ENCODE measurements at regions not wholly inside any gene's neighbourhood (a gene's known extent, or its start where the extent isn't known, plus 50 kb on each side); places are given as distances from the start of the nearest gene placed in this dataset.

DNA sequence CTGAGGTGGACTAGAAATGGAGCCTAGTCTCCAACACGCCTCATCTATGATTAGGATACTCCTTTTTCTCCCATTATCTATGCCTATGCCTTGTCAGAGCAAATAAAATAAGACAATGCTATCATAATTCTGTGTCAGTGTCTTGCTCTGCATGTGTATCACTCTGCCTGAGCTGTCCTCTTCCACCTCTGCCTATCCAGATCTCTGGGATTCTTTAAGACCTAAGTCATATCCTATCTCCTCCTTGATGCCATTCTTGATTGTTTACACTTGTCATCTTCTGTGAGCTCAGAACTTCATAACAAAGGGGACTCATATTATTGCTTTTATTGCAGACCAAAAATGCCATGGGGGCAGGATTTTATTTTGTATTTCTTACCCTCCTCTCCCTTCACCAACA, 351.2 kb upstream of the C9orf72 start:
- no peak for DNase-seq

DNA sequence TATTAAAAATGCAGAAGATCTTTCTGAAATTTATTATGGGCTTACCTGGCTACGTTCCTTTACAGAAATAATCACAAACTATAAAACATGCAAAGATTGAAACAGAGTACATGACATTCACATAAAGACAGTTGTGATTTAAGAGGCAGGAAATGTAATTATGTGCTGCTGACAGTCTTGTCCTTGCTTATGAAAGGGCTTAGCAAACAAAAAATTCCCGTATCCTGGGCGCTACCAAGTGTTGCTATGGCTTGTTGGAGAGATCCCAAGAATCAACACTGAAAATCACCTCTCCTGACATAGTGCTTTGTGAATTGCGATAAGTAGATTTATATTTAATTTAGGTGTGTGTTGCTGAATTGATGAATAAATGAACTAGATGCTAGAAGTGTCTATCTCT, 352.5 kb upstream of the C9orf72 start:
- DNase-seq = no peak

DNA sequence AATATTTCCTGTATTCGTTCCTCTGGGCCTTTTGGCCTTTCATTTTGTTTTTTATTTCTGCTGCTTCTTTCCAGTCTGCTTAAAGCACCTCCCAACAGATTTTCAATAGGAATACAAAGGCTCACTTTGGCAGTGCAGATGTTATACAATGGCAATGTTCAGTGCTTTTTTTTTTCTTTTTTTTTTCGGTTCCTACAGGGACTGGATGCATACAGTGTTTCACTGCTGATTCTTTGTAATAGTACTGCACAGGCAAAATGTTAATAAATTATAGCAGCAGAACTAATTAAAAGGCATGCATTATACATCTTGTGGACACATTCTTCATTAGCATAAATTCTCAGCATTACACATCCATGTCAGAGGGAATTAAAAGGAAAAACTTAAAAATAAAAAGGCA, 356.6 kb upstream of the C9orf72 start:
- no peak for DNase-seq

DNA sequence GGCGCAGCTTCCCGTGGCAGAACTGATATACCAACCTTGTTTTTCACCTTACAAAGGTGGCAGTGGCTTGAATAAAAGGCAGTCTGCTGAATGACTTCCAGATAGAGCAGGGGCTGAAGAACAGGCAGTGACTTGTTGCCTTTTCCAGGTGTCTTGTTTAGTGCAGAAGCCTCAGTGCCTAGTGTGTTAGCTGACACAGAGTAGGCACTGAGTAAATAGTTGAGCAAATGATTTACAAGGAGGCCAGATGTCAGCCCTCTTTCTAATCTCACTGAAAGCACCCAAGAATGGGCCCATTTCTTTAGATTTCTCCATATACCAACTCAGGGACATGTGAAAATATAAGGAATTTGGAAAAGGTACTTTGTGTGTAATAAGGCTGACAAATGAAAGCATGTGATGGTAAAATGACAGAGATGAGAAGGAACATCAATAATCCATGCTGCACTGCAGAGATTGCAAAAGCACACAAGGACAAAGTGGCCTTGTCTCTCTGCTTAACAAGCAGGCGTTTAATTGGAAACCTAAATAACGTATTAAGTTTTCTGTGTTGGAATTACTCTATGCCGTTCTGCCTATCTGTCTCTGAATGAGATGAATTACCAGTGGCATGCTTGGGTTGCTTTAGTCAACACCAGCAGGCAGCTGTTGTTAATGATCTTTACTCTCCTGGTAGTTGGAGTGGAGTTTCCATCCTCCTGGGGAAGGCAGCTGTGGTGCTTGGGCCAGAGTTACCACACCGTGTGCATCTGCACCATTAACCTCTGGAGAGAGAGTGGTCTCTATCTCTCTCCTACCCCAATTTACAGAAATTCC, 360.1 kb upstream of the C9orf72 start:
- no peak for DNase-seq

DNA sequence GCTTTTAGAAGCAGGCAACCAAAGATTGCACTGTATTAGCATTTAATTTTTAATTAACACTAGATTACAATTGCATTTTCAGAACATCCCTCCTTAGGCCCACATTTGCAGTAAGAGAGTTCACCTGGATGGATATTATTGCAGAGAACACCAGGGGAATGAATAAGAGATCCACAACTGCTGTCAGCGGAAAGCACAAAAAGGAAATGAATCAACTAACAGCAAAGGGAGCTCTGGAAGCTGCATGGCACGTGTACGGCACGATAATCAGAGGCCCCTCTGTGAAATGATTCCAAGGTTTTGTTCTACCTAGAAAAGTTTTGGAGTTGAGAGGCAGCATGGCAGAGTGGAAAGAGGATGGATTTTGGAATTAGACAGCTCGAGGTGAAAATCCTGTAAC, 361.2 kb upstream of the C9orf72 start:
- no peak for DNase-seq

DNA sequence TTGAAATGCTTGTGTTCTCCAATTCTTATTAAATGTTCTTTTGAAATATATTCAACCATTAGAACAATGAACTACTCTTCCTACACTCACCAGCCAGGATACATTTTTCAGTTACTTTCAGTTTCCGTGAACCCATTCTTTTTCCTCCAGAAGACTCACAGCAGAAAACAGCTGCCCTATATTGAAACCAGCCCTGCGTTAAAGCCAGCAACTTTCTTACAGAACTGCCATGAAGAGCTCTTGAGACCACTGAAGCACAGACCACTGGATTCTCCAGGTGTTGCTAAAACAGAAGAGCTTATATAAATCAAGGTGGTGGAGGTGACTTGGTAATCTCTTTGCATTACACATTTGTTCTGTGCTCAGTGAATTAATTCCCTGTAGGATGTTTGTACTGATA, 365.9 kb upstream of the C9orf72 start:
- DNase-seq = no peak

DNA sequence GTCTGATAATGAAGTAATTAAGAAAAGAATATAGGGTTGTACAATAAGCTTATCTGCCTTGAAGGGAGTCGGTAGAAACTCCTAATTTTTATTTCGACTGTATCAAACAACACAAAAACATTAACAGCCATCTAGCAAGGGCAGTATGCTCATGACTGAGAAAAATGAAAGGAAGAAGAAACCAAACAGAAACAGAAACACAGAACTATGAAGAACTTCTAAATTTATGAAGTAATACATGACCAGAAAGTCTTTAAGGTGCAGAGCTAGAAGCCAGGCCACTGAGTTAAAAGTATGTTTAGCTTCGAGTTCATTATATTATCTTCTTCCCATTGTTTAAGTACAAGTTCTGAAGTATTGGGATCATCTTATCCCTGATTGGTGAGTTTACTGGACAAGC, 367.3 kb upstream of the C9orf72 start:
- no peak for DNase-seq

DNA sequence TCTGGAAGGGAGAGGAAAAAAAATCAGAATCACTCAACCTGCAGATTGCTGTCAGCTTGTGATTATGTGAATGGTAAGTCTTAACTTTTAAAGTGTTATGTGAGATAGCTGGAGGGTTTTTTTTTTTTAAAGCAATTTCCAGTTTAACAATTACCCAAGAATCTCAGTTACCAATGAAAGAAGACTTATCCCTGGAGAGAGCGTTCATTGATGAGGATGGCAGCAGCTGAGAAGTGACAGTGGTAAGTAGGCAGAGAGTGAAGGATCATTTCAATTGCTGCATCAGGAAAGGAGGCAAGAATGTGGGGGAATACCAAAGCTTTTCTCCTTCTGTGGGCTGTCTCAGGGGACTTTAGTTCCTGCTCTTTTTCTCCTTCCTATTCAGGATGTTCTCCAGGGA, 370.2 kb upstream of the C9orf72 start:
- no peak for DNase-seq

DNA sequence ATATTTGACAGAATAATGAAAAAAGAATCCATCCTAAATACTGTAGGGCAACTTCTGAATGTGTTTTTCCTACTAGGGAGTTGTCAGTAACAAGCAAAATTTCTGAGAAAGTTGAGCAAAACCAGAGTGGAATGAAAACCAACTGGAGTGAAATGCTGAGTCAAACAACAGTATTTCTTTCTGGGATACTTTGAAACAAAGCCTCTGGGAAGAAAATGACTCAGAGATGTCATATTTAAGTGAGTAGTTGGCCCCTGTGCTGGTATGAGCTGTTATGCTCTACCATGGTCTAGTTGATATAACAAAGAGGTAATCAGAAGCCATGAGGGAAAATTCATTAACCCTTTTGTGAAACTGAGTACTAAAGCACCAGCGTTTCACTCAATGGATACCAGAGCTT, 372.1 kb upstream of the C9orf72 start:
- no peak for DNase-seq

DNA sequence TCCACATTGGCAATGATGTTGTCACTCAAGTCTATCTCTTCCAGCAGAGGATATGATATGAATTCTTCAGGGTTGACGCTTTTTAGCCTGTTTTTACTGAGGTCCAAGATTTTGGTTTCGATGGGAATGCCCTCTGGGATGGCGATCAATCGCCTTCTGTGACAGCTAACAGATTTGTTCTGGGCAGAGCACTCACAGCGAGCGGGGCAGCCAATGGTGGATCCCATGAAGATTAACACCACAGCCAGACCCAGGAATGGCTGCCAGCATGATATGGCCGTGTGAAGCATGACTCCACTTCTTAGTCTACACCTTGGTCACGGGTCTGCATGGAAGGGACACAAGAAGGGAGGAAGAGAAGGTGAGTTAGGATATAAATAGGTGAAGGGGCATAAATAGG, 377.1 kb upstream of the C9orf72 start:
- DNase-seq = no peak

DNA sequence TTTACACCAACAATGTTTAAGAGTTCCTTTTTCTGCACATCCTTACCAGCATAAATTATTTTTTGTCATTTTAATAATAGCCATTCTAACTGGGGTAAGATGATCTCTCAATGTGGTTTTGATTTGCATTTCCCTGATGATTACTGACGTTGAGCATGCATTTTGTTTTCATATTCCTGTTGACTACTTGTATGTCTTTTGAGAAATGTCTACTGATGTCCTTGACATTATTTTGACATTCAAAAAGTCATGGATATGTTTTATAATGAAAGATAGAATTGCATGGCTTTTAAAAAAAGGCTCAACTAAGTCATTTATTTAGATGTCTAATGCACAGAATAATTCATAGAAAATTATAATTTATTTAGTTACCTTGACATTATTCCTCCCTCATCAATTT, 381.6 kb upstream of the C9orf72 start:
- DNase-seq = no peak

DNA sequence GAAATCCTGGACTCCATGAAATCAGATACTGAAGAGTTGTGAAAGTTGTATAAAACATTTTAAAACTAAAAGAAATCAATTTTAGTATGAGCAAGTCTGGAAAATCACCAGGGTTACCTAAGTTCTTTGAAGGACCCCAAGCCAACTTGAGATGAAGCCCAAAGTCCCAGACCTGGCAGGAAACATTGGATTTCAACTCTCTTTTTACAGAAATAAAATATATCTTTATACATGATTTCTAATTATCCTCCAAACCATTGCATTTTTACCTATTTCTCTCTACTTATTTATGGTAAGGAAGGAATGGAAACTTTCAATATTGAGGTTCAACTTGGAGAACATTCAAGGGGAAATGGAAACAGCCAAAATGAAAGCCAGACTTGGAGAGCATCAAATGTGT, 390.6 kb upstream of the C9orf72 start:
- no peak for DNase-seq

DNA sequence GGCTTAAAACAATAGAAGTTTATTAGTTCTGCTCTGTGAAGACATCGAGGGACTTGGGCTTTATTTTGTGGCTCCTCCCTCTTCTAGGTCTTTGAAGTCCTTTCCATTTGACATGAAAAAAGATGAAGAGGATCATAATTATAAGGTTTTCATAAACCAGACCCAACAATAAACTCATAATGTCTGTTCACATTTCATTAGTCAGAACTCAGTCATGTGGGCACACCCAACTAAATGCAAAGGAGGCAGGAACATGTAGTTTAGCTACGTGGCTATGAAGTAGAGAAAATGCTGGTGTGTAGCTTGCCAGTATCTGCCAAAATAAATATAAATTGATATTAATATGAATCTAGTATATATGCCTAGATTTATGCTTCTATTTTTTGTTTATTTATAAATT, 393.9 kb upstream of the C9orf72 start:
- no peak for DNase-seq

DNA sequence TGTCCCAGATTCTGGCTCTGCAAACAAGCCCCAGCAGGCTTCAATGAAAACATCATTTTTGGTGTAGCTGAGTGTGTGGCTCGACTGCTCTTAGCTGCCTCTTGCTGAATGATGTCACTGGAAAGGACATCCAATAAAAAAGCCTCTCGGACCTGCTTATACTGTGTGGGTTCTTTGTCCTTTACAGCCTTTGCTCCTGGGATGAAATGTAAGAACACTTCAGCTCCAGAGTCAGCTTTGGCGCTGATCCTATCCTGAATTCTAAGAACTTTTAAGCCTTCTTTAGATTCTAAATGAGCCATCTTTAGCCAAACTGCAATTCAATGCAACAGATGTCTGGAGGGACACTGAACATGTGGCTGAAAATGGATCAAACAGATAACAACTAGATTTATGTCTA, 404.6 kb upstream of the C9orf72 start:
- no peak for DNase-seq

DNA sequence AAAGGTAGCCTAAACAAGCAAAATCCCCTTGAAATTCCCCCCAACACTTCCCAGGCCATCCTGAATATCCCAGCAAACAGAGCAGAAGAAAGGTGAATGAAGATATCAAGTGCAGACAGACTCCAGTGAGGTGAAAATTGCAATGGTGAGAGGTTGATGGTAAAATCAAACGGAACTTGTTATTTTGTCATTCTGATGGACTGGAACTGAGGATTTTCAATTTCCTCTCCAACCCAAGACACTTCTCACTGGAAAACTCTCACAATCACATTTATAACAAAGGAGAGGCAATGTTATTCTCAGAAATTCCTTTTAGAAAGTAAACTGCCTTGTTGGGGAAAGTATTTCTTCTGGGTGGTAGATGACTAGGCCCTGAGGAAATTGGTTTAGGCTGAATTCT, 412.4 kb upstream of the C9orf72 start:
- DNase-seq = no peak

DNA sequence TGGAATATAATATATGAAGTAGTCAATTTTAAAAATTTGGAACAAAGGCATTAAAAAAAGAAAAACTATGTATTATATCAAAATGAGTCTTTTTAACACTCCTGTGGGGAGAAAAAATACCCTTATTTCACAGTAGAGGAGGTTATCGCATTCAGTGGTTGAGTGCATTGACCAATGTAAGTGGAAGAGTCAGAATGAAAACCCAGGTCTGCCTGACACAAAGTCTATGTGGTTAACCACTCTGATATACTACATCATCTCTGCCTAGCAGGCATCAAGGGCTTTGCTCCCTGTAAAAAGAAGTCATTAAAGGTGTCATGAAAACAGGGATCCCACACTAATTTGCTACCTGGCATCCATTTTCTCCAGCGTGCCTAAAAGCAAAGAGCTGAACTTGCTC, 417.2 kb upstream of the C9orf72 start:
- DNase-seq = no peak

DNA sequence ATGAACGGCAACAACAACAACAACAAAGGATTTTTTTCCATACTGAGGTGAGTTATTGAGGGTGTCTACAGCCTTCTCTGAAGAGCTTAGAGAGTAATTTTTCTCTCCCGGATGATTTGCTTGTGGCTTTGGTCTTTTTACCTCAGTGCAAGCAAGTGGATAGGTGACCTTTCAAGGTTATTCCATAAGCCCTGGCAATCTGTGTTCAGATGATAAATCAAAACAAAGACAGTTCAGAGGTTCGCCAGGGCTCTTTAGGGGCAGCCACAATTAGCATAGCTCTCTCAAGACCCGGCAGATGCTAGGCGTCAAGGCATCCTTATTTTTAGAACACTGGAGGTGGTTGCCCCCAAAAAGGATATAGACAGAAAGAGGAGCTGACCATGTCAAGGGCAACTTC, 417.9 kb upstream of the C9orf72 start:
- DNase-seq = no peak

DNA sequence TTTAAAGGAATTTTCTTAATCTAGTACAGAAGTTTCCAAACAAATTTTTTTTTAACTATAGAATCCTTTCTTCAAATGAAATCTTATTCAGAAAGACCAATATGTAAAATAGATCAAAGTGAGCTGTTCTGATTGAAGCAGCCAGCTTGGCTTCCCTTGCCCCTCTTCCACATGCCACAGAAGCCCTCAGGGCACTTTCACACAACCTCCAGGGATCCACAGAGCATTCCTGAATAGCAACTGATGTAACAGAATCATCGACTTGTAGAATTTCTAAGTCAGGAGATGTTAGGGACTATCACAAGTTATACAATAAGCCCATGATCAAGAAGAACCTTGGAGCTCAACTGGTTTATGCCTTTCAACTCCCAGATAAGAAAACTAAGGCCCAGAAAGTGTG, 427.8 kb upstream of the C9orf72 start:
- no peak for DNase-seq

DNA sequence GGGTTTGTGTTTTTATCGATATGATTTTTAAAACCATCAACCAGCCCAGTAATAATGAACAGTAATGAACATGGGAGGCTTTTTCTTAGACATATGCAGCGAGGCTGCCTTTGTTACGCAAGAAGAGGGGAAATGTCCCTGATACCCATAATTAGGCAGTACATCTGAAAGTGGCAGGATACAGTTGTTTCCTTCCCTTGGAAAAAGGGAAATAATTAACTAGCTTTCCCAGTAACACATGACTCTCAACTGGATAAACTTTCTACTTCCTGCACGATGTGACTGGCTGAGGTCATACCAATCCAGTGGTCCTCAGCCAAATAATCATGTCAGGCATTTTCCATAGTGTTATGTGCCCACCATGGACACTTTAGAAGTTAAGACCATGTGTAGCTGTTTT, 431.6 kb upstream of the C9orf72 start:
- DNase-seq = no peak

DNA sequence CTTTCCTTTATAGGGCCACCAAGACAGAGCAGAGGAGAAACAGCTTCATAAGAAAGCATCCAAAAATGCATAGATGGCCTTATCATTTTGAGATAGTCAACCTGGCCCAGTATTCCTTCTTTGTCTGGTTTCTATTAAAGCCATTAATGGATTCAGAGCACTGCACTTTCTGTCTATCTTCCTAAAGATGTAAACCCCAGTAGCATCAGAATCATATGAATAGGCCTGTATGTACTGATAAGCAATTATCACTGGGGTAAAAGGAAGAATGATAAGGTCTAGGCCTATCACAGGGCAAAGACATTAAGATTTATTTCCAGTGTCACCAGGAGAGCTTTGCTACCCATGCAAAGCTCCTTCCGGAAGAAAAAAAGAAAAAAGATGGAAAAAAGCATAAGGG, 432.5 kb upstream of the C9orf72 start:
- no peak for DNase-seq

DNA sequence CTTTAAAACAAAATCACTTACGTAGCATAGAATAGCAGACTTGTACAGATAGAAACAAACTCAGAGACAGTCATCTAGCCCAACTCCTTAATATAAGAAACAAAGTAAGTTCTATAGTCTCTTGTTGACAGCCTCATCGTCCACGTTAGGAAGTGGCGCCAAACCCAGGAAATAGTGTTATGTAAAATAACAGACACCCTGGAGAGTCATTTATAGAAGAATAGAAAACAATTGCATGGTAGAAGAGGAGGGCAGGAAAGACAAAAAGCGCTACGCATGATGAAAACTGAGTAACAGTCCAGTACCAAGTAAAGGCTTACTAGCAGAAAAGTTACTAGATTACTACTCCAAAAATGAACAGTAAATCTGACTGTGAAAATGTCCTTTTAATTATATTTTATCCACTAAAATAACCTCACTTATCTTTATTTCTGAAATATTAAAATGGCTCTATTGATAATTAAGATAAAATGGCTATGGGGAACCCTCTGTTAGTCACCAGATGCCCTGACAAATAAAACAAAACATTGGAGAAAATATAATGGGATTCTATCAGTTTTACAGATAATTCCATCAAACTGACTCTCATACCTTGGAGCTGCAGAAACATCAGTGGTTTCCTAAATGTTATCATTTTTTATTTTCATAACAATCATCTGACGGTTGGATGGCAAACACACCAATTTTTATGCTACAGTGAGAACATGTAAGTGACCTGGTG, 434.0 kb upstream of the C9orf72 start:
- DNase-seq = no peak

DNA sequence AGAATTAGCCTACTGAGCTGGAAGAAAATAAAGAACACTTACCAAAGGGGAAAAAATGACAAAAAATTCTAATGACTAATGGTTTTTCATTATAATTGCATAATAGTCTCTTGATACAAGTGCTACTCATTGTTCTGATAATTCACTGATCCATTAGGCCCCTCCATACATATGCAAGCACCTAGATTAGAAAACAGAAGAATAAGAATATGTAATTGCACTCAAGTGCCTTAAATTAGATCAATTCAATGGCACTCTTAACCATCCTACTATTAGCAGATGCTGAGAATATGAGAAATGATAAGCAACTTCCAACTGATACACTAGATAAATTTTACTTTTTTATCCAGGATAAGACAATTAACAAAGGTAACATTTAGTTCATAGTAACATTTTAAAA, 440.9 kb upstream of the C9orf72 start:
- no peak for DNase-seq

DNA sequence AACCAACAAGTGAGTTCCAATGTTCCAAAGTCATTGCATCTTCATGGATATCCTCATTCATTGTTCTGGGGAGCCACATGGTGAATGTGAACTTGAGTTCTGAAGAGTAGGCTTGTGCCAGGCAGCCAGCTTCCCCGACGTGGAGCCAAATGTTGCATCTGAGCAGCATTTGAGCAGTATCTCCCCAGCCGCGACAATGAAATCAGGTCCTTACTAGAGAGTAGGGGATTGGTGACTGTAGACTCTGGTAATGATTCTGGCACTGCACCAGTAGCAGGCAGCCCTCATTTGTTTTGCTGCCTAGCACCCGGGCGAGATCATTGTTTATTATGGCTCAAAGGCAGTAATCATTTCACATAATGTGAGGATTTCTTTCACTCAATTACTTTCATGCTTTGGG, 451.4 kb upstream of the C9orf72 start:
- DNase-seq = no peak

DNA sequence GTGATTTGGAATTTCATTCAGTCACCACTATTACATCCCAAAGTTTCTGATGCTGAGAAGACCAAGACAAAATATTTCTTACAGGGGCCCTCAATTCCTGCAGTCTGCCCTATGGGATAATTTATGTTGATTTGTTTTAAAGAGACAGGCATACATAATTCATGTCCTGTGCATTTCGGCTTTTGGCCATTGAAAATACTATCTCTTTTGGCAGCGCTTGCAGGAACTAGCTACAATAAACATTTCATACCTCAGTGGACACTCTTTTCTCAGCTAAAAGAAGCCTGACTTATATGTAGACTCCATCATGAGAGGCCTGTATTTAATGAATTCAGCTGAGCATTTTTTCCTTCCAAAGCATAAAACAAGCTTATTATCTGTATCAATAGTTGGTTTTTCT, 451.9 kb upstream of the C9orf72 start:
- DNase-seq = no peak
